Fibroblast of lung (primary cell): ENCODE measurements at regions not wholly inside any gene's neighbourhood (a gene's known extent, or its start where the extent isn't known, plus 50 kb on each side); places are given as distances from the start of the nearest gene placed in this dataset.

ENCODE experiments used
- DNase-seq, 2 donors: peaks; one replicate each; pipeline versions ENCODE4 v3.0.0 to v3.0.0-alpha.2; 2010; ENCODE audit warnings: low read depth in 2 of 2
- H2AFZ ChIP-seq: 2 replicates; pipeline ENCODE4 v1.5.1; 2012; ENCODE audit warnings: low read length, control low read depth, inconsistent platforms
- H3K27ac ChIP-seq: 2 replicates; pipeline ENCODE4 v1.5.1; 2011; ENCODE audit warnings: low read length, control low read depth; ENCODE audit not compliant: insufficient read depth
- H3K27me3 ChIP-seq: 2 replicates; pipeline ENCODE4 v1.5.1; 2011; ENCODE audit warnings: mild to moderate bottlenecking, low read length; ENCODE audit not compliant: control insufficient read depth, insufficient read depth
- H3K36me3 ChIP-seq: 2 replicates; pipeline ENCODE4 v1.5.1; 2011; ENCODE audit warnings: low read length; ENCODE audit not compliant: control insufficient read depth, insufficient read depth
- H3K4me1 ChIP-seq: 2 replicates; pipeline ENCODE4 v1.5.1; 2011; ENCODE audit warnings: low read length; ENCODE audit not compliant: control insufficient read depth, insufficient read depth; ENCODE audit errors: extremely low read depth
- H3K4me2 ChIP-seq: 2 replicates; pipeline ENCODE4 v1.5.1; 2011; ENCODE audit warnings: low read length, control low read depth; ENCODE audit not compliant: insufficient read depth; ENCODE audit errors: extremely low read depth
- H3K4me3 ChIP-seq, 4 experiments: fragments of 200-600 bp in 1 of 4; sonication (generic) in 1 of 4; replicated peaks in 1 of 4; 2 replicates each; pipeline ENCODE4 v1.5.1; 2011 to 2016; ENCODE audit warnings: low read length in 4 of 4, low read depth in 3 of 4, mild to moderate bottlenecking in 3 of 4, control low read depth in 2 of 4, inconsistent platforms in 1 of 4, mixed read lengths in 1 of 4; ENCODE audit not compliant: insufficient read depth in 1 of 4; ENCODE audit errors: control extremely low read depth in 1 of 4
- H3K79me2 ChIP-seq: 2 replicates; pipeline ENCODE4 v1.5.1; 2012; ENCODE audit warnings: mild to moderate bottlenecking, low read length, inconsistent platforms; ENCODE audit not compliant: control insufficient read depth, insufficient read depth
- H3K9ac ChIP-seq: 2 replicates; pipeline ENCODE4 v1.5.1; 2011; ENCODE audit warnings: mild to moderate bottlenecking, low read length, control low read depth; ENCODE audit not compliant: insufficient read depth
- H3K9me3 ChIP-seq: 2 replicates; pipeline ENCODE4 v1.5.1; 2012; ENCODE audit warnings: low read depth, low read length; ENCODE audit not compliant: control insufficient read depth, insufficient read depth
- H4K20me1 ChIP-seq: 2 replicates; pipeline ENCODE4 v1.5.1; 2011; ENCODE audit warnings: low read length; ENCODE audit not compliant: control insufficient read depth, insufficient read depth; ENCODE audit errors: extremely low read depth
- EZH2 ChIP-seq: IDR thresholded peaks from 2 replicates; pipeline ENCODE4 v1.5.1; 2012; ENCODE audit warnings: low read length, control low read depth, mild to moderate bottlenecking; ENCODE audit errors: missing control alignments
- TF ChIP-seq, protein P1 (sequence below), 2 donors: IDR thresholded peaks in 1 of 2; conservative IDR thresholded peaks in 1 of 2; 1 replicate in 1 of 2; 2 replicates in 1 of 2; pipeline ENCODE4 v1.5.1; 2011 to 2012; ENCODE audit warnings: low read length in 2 of 2, control low read depth in 1 of 2, inconsistent platforms in 1 of 2, low read depth in 1 of 2, mild to moderate bottlenecking in 1 of 2

- no peak for DNase-seq
- no peaks in the 10 kb centered on the region for H4K20me1 ChIP-seq
- H3K27me3 ChIP-seq = no peaks in the 10 kb centered on the region
- H3K9me3 ChIP-seq = no peaks in the 10 kb centered on the region
- H2AFZ ChIP-seq = no peak overlapping the region
- no peak overlapping the region for H3K4me3 ChIP-seq
- no peaks in the 10 kb centered on the region for H3K79me2 ChIP-seq
- no peaks in the 10 kb centered on the region for H3K4me1 ChIP-seq
- H3K36me3 ChIP-seq = no peaks in the 10 kb centered on the region
- H3K27ac ChIP-seq = no peak overlapping the region
- TF ChIP-seq, protein P1, sequence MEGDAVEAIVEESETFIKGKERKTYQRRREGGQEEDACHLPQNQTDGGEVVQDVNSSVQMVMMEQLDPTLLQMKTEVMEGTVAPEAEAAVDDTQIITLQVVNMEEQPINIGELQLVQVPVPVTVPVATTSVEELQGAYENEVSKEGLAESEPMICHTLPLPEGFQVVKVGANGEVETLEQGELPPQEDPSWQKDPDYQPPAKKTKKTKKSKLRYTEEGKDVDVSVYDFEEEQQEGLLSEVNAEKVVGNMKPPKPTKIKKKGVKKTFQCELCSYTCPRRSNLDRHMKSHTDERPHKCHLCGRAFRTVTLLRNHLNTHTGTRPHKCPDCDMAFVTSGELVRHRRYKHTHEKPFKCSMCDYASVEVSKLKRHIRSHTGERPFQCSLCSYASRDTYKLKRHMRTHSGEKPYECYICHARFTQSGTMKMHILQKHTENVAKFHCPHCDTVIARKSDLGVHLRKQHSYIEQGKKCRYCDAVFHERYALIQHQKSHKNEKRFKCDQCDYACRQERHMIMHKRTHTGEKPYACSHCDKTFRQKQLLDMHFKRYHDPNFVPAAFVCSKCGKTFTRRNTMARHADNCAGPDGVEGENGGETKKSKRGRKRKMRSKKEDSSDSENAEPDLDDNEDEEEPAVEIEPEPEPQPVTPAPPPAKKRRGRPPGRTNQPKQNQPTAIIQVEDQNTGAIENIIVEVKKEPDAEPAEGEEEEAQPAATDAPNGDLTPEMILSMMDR (conservative IDR thresholded peaks at IDR 0.05 in 1 of 2, IDR thresholded peaks at IDR 0.05 in 1 of 2; ENCODE audit: low read depth in 1 of 2, low read length in 2 of 2) = no peak
- TF ChIP-seq EZH2 = no peak
- no peak overlapping the region for H3K9ac ChIP-seq
- no peak overlapping the region for H3K4me2 ChIP-seq
Measured at GRCh38 chr7:124130-124949, 68.0 kb upstream of the FAM20C start.

DNA sequence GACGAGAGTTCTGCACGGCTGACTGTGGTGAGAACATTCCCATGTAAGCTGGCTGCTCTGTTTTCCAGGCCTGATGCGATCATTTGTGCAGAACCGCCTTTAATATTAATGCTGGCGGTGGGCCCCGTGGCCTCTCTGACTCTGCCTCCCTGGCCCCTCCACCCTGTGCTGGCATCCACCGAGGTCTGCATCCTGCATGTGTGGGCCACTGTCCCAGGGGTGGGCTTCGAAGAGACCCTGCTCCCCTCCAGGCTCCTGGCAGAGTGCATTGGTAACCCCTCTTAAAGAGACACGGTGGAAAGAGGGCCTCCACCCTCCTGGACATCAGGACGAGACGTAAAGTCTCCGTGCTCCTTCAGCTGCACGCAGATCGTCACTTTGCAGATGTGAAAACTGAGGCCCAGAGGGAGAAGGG lies 67.3 kb upstream of the FAM20C start:
- Histone ChIP-seq H3K27me3 (no peaks in the 10 kb centered on the region), H3K9me3 (no peaks in the 10 kb centered on the region), H4K20me1 (no peaks in the 10 kb centered on the region)

DNA sequence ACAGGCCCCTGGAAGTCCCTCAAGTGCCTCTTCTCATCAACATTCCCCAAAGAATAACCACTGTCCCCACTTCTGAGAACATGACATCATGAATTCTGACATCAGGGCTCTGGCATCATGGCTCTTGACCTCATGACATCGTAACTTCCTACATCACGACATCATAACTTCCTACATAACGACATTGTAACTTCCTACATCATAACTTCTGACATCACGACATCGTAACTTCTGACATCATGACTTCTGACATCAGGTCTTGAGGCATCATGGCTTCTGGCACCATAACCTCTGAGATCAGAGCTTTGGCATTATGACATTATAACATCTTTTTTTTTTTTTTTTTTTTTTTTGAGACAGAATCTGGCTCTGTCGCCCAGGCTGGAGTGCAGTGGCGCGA lies 66.7 kb upstream of the FAM20C start:
- H3K9me3 ChIP-seq = no peaks in the 10 kb centered on the region
- DNase-seq = peak; percentile 13 to 31
- H3K4me2 ChIP-seq = no peak overlapping the region
- H3K4me1 ChIP-seq = peaks cover 3% of the 10 kb centered on the region
- H4K20me1 ChIP-seq = no peaks in the 10 kb centered on the region
- TF ChIP-seq EZH2 = no peak
- TF ChIP-seq, protein P1 (conservative IDR thresholded peaks at IDR 0.05 in 1 of 2, IDR thresholded peaks at IDR 0.05 in 1 of 2; ENCODE audit: low read depth in 1 of 2, low read length in 2 of 2) = no peak
- no peaks in the 10 kb centered on the region for H3K36me3 ChIP-seq
- no peaks in the 10 kb centered on the region for H3K79me2 ChIP-seq
- H3K9ac ChIP-seq = no peak overlapping the region
- no peak overlapping the region for H3K4me3 ChIP-seq
- H3K27me3 ChIP-seq = no peaks in the 10 kb centered on the region
- H2AFZ ChIP-seq = no peak overlapping the region
- no peak overlapping the region for H3K27ac ChIP-seq

More for the DNA sequence above, 67.3 kb upstream of the FAM20C start:
- H3K4me2 ChIP-seq = no peak overlapping the region
- DNase-seq = no peak
- no peak overlapping the region for H3K4me3 ChIP-seq
- peaks cover 2% of the 10 kb centered on the region for H3K4me1 ChIP-seq
- H3K9ac ChIP-seq = no peak overlapping the region
- H2AFZ ChIP-seq = no peak overlapping the region
- no peaks in the 10 kb centered on the region for H3K79me2 ChIP-seq
- no peaks in the 10 kb centered on the region for H3K36me3 ChIP-seq
- TF ChIP-seq, protein P1 (conservative IDR thresholded peaks at IDR 0.05 in 1 of 2, IDR thresholded peaks at IDR 0.05 in 1 of 2; ENCODE audit: low read depth in 1 of 2, low read length in 2 of 2) = no peak
- no peak for TF ChIP-seq EZH2
- H3K27ac ChIP-seq = no peak overlapping the region
